Stimulated activated CD8-positive, alpha-beta memory T cell treated with anti-CD3 and anti-CD28 coated beads, Interleukin-15, amount 100 ng/mL, for 4 hours (primary cell): ENCODE measurements at regions not wholly inside any gene's neighbourhood (a gene's known extent, or its start where the extent isn't known, plus 50 kb on each side); places are given as distances from the start of the nearest gene placed in this dataset.

Source experiments
- DNase-seq, 2 donors: peaks; one replicate each; pipeline ENCODE4 v3.0.0-alpha.2; 2020; ENCODE audit warnings: low read depth in 2 of 2

GRCh38 chr10:123573236-123574108 is 92.7 kb upstream of the GPR26 start:
- DNase-seq: no peak

DNA sequence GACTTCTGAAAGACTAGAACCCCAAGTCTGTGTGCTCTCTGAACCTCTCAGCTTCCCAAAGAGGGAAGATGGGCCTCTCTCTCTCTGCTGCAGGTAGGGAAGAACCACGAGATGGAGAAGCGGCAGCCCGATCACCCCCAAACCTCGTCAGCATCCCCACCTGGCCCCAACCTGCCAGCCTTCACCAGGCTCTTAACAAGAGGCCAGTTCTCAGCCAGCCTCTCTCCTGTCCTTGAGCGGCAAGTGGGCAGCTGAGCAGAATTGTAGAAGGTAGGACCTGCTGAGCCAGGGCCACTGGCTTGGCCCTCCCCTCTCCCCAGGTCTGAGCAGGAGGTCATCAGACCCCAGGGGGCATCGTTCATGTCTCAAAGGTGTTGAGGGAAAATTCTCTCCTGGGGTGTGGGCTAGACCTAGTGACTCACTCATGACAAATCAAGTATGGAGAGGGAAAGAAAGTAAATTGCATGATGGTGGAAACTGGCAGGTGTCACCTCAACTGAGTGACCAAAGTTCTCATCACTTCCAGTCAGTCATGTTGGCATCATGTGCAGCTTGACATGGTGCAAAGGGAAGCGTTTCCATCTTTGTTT is 92.0 kb upstream of the GPR26 start:
- DNase-seq: no peak

DNA sequence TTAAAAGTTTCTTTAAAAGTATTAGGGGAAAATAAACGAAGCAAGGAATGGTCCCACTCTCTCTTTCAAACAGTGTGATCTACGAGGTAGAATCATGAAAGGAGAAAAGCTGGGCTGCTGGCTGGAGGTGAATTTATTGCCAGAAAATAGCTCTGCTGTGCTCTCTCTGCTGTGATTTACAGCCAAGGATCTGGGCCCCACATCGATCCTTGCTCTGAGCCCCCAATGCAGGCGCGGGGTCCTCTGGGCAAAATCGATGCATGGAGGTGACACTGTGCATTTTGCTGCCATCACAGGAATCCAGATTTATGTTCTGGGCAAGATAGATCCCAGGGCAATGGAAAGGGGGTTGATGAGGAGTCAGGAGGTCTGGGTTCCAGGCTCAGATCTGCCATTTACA is 91.0 kb upstream of the GPR26 start:
- no peak for DNase-seq

- DNase-seq: no peak
Measured at GRCh38 chr10:123576706-123577105, 89.4 kb upstream of the GPR26 start.

DNA sequence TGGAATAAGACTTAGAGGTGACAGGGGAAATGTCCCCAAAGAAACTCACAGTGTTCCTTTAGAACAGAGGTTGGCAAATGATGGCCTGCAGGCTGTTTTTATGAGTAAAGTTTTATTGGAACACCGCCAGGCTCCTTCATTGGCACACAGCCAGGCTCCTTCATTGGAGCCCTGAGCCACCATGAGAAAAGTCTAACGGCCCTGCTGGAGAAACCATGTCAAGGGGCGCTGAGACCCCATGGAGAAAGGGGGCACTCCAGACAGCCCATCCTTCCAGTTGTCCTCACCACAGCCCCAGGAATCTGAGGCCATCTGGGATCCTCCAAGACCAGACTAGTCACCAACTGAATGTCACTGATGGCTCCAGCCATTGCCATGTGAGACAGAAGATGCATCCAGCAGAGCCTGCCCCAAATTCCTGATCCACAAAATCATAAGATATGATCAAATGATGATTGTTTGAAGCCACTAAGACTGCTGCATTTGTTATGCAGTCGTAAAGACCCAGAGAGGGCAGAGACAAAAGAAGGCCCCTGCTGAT is 88.2 kb upstream of the GPR26 start:
- no peak for DNase-seq

GRCh38 chr10:123578721-123579120 is 87.4 kb upstream of the GPR26 start:
- DNase-seq: no peak

DNA sequence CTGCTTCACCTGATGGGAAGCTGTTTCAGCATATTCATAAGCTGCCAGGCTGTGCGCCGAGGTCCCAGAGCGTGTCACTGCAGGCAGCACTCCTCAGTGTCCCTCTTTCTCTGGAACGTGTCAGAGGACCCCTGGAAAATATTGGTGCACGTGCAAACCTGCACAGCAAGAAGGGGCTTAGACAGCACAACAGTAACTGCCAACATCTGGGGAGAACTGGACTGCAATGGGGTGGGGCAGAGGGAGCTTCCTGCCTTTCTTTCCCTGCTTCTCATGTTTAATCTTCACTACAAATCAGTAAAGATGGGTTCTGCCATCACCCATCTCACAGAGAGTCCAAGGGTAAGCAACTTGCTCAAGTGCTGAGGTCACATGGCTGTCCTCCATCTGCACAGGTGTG is 86.5 kb upstream of the GPR26 start:
- DNase-seq: no peak

DNA sequence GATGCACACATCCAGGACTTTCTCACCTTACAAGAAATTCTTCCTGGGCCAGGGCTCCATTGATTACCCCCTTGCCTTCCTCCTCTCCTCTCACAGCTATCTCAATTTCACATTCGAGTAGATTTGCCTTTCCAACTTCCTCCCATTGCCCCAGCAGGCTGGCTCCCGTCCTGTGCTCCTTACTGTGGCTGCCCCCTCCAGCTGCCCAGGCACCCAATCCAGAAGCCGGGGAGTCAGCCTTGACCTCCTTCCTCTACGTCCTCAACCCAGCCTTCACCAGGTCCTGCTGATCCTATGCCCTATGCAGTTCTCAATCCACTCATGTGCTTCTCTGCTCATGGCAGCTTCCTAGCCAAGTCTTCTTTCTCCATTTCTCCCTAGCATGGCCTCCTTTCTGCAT is 85.7 kb upstream of the GPR26 start:
- DNase-seq: no peak

GRCh38 chr10:123581656-123582055 is 84.5 kb upstream of the GPR26 start:
- DNase-seq: no peak

GRCh38 chr10:123582084-123582989 is 83.8 kb upstream of the GPR26 start:
- peak; percentile 7 to 23 for DNase-seq

DNA sequence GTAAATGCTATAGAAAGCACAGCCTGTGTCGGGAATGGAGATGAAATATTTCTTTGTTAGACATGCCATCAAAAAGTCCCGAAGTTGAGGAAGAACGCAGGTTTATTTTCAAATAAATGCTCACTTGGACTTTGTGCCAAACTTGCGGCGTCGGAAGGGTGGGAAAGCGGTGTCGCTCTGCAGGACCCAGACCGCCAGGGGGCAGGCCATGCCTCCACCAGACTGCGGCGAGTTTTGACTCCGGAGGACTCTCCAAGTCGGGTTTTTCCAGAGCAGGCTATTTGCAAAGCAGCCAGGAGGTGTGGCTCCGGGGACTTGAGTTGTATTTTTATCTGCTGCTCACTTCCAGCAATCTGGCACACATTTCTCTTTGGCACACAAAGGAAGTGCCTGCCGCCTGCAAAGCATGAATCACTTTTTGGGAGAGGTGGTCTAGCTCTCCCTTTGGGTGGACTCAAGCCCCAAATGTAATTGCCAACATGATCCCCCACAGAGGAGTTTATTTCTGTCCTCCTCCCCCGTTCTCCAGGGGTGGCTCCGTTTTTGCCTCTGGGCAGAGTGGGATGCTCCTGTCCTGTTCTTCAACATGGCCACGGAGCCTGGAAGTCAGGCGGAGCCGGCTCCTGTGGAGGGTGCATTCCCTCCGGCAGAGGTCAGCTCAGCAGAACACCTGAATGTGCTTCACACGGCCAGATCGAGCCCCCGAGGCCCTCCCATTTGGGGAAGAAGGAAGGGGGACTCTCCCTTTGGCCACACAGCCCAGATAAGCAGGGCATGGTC is 82.3 kb upstream of the GPR26 start:
- DNase-seq: no peak

DNA sequence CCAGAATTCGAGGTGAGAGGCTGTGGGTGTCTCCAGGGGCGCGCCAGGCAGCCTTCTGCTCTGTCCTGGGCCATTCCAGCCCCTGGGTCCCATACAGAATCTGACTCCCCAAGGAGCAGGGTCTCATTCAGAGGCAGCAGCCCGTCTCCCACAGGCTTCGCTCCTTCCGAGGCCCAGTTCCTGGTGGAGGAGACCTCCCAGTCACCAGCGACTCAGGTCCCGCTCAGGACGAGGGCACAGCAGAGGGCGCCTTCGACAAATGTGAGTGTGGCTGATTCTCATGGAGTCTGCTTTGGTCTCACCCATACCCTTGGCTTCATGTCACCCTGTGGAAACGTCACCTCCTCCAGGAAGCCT is 81.8 kb upstream of the GPR26 start:
- DNase-seq: no peak

GRCh38 chr10:123585477-123586445 is 80.4 kb upstream of the GPR26 start:
- DNase-seq: no peak

DNA sequence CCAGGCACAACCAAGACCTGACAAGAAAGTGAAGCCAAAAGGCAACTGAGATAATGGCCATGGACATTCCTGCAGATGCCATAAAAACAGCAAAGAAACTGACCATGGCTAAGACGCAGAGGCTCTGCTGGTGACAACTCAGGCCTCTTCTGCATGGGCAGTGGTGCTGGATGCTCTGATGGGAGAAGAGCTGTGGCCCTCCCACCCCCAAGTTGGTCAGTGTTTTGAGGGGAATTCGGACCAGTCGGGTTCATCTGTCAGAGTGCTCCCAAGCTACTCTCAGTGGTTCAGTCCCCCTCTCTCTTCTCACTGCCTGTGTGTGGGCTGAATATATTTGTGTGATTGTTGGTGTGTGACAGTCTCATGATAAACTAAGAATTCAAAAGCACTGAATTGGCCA is 79.0 kb upstream of the GPR26 start:
- DNase-seq: no peak

- no peak for DNase-seq
Measured at GRCh38 chr10:123588386-123588914, 77.7 kb upstream of the GPR26 start.

DNA sequence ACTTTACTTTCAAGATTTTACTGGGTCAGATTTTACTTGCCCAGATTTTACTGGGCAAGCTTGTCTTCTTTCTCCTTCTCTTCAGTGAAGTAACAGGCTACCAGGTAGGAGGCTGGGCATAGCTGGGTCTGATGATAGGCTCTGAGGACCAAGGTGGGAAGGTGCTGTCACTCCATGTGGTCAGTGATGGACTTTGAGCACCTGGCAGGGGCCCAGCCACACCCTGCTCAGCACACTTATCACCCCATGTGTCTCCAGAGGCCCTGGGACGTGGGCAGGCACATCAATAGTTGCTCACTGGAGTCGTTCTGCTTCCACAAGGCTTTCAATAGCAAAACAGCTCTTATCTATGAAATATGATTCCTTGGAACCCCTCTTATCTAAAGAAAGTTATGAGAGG is 70.5 kb upstream of the GPR26 start:
- DNase-seq: no peak

DNA sequence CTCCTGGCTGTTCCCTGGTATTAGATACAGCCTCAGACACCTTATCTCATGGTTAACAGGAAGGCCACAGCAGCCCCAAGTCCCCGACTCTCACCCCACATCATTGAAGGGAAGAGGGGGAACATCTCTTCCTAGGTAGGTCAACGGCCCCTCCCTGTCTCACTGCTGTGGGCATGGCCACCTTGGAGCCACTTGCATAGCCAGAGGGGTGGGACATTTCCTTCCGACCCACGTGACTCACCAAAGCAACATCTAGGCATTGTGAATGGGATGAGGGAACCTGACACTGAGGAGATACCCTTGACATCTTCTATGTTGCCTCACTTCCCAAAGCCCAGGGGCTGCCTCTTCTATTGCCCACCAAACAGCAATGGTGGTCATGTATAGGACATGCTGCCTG is 68.5 kb upstream of the GPR26 start:
- no peak for DNase-seq

GRCh38 chr10:123599366-123599849 is 66.7 kb upstream of the GPR26 start:
- DNase-seq: no peak

- DNase-seq: no peak
Measured at GRCh38 chr10:123600177-123600576, 66.0 kb upstream of the GPR26 start.

GRCh38 chr10:123603130-123603529 is 63.0 kb upstream of the GPR26 start:
- no peak for DNase-seq
